Amygdala (tissue), 56 donors: ENCODE measurements at regions not wholly inside any gene's neighbourhood (a gene's known extent, or its start where the extent isn't known, plus 50 kb on each side); places are given as distances from the start of the nearest gene placed in this dataset.

Experiments
- DNase-seq, 56 donors: peaks; one replicate each; lab custom pipeline; 2025; lab: John Stamatoyannopoulos, UW

GRCh38 chr6:168159506-168159905 is 80.5 kb upstream of the FRMD1 start:
- no peak for DNase-seq

- DNase-seq: no peak
Observed at GRCh38 chr6:168158980-168159349, 80.0 kb upstream of the FRMD1 start.

- DNase-seq: peak in 3 of 56 donors; percentile 12 to 16 (median 13)
Observed at GRCh38 chr6:168158213-168158979, 79.4 kb upstream of the FRMD1 start.

GRCh38 chr6:168157272-168158212 is 78.5 kb upstream of the FRMD1 start:
- DNase-seq: peak in 1 of 56 donors; percentile 19

GRCh38 chr6:168156742-168157265 is 77.8 kb upstream of the FRMD1 start:
- no peak for DNase-seq

GRCh38 chr6:168155821-168156741 is 77.1 kb upstream of the FRMD1 start:
- no peak for DNase-seq

- no peak for DNase-seq
Observed at GRCh38 chr6:168155193-168155592, 76.2 kb upstream of the FRMD1 start.

GRCh38 chr6:168154263-168154917 is 75.4 kb upstream of the FRMD1 start:
- no peak for DNase-seq

- no peak for DNase-seq
Observed at GRCh38 chr6:168153553-168153952, 74.5 kb upstream of the FRMD1 start.

- no peak for DNase-seq
Observed at GRCh38 chr6:168152980-168153379, 74.0 kb upstream of the FRMD1 start.

GRCh38 chr6:168152306-168152963 is 73.4 kb upstream of the FRMD1 start:
- no peak for DNase-seq

GRCh38 chr6:168150551-168151320 is 71.7 kb upstream of the FRMD1 start:
- DNase-seq: peak in 6 of 56 donors; percentile 18 to 41 (median 26)

GRCh38 chr6:168149015-168149414 is 70.0 kb upstream of the FRMD1 start:
- no peak for DNase-seq

- no peak for DNase-seq
Observed at GRCh38 chr6:168148231-168148849, 69.3 kb upstream of the FRMD1 start.

GRCh38 chr6:168147205-168147738 is 68.3 kb upstream of the FRMD1 start:
- DNase-seq: no peak

GRCh38 chr6:168145747-168146596 is 67.0 kb upstream of the FRMD1 start:
- no peak for DNase-seq

GRCh38 chr6:168139121-168139520 is 60.1 kb upstream of the FRMD1 start:
- DNase-seq: no peak
